Endodermal cell (in vitro differentiated cells): ENCODE measurements at regions not wholly inside any gene's neighbourhood (a gene's known extent, or its start where the extent isn't known, plus 50 kb on each side); places are given as distances from the start of the nearest gene placed in this dataset.

Experiments used
- DNase-seq: peaks from one replicate; pipeline ENCODE4 v3.0.0-alpha.2; 2017
- H3K27ac ChIP-seq: 2 replicates; pipeline ENCODE4 v1.5.1; 2013; ENCODE audit warnings: mild to moderate bottlenecking, low read depth, low read length, moderate library complexity
- H3K27me3 ChIP-seq: 2 replicates; pipeline ENCODE4 v1.6.1; 2013; ENCODE audit warnings: mild to moderate bottlenecking, low read length, moderate library complexity; ENCODE audit not compliant: insufficient read depth, control insufficient read depth, poor library complexity, severe bottlenecking
- H3K36me3 ChIP-seq: 2 replicates; pipeline ENCODE4 v1.7.0; 2013; ENCODE audit warnings: mild to moderate bottlenecking, low read length, moderate library complexity; ENCODE audit not compliant: control insufficient read depth, insufficient read depth
- H3K4me1 ChIP-seq: one replicate; pipeline ENCODE4 v1.7.0; 2013; ENCODE audit warnings: low read length; ENCODE audit not compliant: control insufficient read depth, insufficient read depth
- H3K4me3 ChIP-seq: 2 replicates; pipeline ENCODE4 v1.5.1; 2013; ENCODE audit warnings: mild to moderate bottlenecking, low read length, moderate library complexity
- H3K9ac ChIP-seq: 2 replicates; pipeline ENCODE4 v1.6.1; 2013; ENCODE audit warnings: mild to moderate bottlenecking, low read length, moderate library complexity; ENCODE audit not compliant: poor library complexity, severe bottlenecking; ENCODE audit errors: extremely low read depth
- H3K9me3 ChIP-seq: 2 replicates; pipeline ENCODE4 v1.6.1; 2013; ENCODE audit warnings: mild to moderate bottlenecking, low read length, moderate library complexity; ENCODE audit not compliant: control insufficient read depth
- H3K27ac Mint-ChIP-seq: 2 replicates; pipeline ENCODE4 v1.8.0; 2020; ENCODE audit warnings: mixed read lengths
- H3K27me3 Mint-ChIP-seq: 2 replicates; pipeline ENCODE4 v1.8.0; 2021; ENCODE audit warnings: mild to moderate bottlenecking, mixed read lengths; ENCODE audit not compliant: insufficient read depth
- H3K36me3 Mint-ChIP-seq: 2 replicates; pipeline ENCODE4 v1.8.0; 2020; ENCODE audit warnings: low read depth, mixed read lengths
- H3K4me1 Mint-ChIP-seq: 2 replicates; pipeline ENCODE4 v1.8.0; 2020; ENCODE audit warnings: mixed read lengths
- H3K4me3 Mint-ChIP-seq: 2 replicates; pipeline ENCODE4 v1.8.0; 2020; ENCODE audit warnings: mild to moderate bottlenecking, moderate library complexity, mixed read lengths
- H3K9me3 Mint-ChIP-seq: 2 replicates; pipeline ENCODE4 v1.8.0; 2020; ENCODE audit warnings: mild to moderate bottlenecking, mixed read lengths
- CTCF ChIP-seq: fragments of 200-600 bp; sonication (generic); conservative IDR thresholded peaks from 2 replicates; pipeline ENCODE4 v1.5.0; 2021; ENCODE audit warnings: antibody characterized with exemption, mild to moderate bottlenecking
- WGBS, 2 experiments: methylation state at CpG; one replicate each; pipeline versions ENCODE4 v1.1.5 to v1.1.7; 2013; ENCODE audit warnings: missing lambda C conversion rate in 2 of 2, mixed read lengths in 1 of 2; ENCODE audit not compliant: insufficient coverage in 1 of 2, insufficient read length in 1 of 2; 5-methylcytosine and 5-hydroxymethylcytosine counted together

- no peaks in the 10 kb centered on the region for H3K36me3 Mint-ChIP-seq
Measured at GRCh38 chr2:38475567-38475881, 98.5 kb upstream of the ATL2 start.

GRCh38 chr2:38474715-38475566 lies 97.9 kb upstream of the ATL2 start:
- peaks cover 8% of the 10 kb centered on the region for H3K4me1 Mint-ChIP-seq
- H3K27ac ChIP-seq, result no peak overlapping the region
- H3K36me3 ChIP-seq, result no peaks in the 10 kb centered on the region
- no peak overlapping the region for H3K4me3 Mint-ChIP-seq
- TF ChIP-seq CTCF, result no peak
- H3K4me1 ChIP-seq, result no peaks in the 10 kb centered on the region
- H3K9me3 Mint-ChIP-seq, result peaks cover 5% of the 10 kb centered on the region
- no peaks in the 10 kb centered on the region for H3K36me3 Mint-ChIP-seq
- H3K4me3 ChIP-seq, result no peak overlapping the region
- DNase-seq, result no peak
- no peaks in the 10 kb centered on the region for H3K27me3 ChIP-seq
- H3K9ac ChIP-seq, result no peak overlapping the region
- WGBS, 2 experiments, result 92 to 96% methylated on average over 3 to 6 of the region's 6 CpGs
- peaks cover 2% of the 10 kb centered on the region for H3K27me3 Mint-ChIP-seq
- peaks cover under 1% of the 10 kb centered on the region for H3K9me3 ChIP-seq
- H3K27ac Mint-ChIP-seq, result no peak overlapping the region

More at GRCh38 chr2:38475567-38475881, 98.5 kb upstream of the ATL2 start:
- Histone ChIP-seq H3K4me1 (no peaks in the 10 kb centered on the region), H3K4me3 (no peak overlapping the region), H3K27me3 (no peaks in the 10 kb centered on the region), H3K27ac (no peak overlapping the region), H3K36me3 (no peaks in the 10 kb centered on the region), H3K9me3 (peaks cover 7% of the 10 kb centered on the region), H3K9ac (no peak overlapping the region)
- peaks cover 10% of the 10 kb centered on the region for H3K9me3 Mint-ChIP-seq
- no peak for TF ChIP-seq CTCF
- WGBS, 2 experiments, result 93 to 94% methylated on average over 2 to 3 of the region's 3 CpGs
- no peak overlapping the region for H3K27ac Mint-ChIP-seq
- H3K27me3 Mint-ChIP-seq, result peaks cover under 1% of the 10 kb centered on the region
- DNase-seq, result no peak
- H3K4me1 Mint-ChIP-seq, result peaks cover 8% of the 10 kb centered on the region
- H3K4me3 Mint-ChIP-seq, result no peak overlapping the region

GRCh38 chr2:38474021-38474456 lies 97.0 kb upstream of the ATL2 start:
- Histone ChIP-seq H3K9me3 (no peaks in the 10 kb centered on the region), H3K9ac (no peak overlapping the region), H3K4me3 (no peak overlapping the region), H3K27me3 (no peaks in the 10 kb centered on the region), H3K27ac (no peak overlapping the region), H3K36me3 (no peaks in the 10 kb centered on the region), H3K4me1 (no peaks in the 10 kb centered on the region)
- Mint-ChIP-seq H3K4me1 (peaks cover 8% of the 10 kb centered on the region), H3K9me3 (peaks cover under 1% of the 10 kb centered on the region), H3K36me3 (no peaks in the 10 kb centered on the region), H3K27me3 (peaks cover 2% of the 10 kb centered on the region), H3K27ac (no peak overlapping the region), H3K4me3 (no peak overlapping the region)
- WGBS, 2 experiments, result 91% methylated on average over 3 of the region's 3 CpGs; no CpG with 5 or more reads in 1 of the 2 experiments
- DNase-seq, result no peak
- no peak for TF ChIP-seq CTCF
